GM12875 (cell line): ENCODE measurements at regions not wholly inside any gene's neighbourhood (a gene's known extent, or its start where the extent isn't known, plus 50 kb on each side); places are given as distances from the start of the nearest gene placed in this dataset.

ENCODE experiments used
- H3K4me3 ChIP-seq: one replicate; pipeline ENCODE4 v1.5.1; 2011; ENCODE audit warnings: low read depth, low read length, control low read depth
- TF ChIP-seq, protein P1 (sequence below): IDR thresholded peaks from 2 replicates; pipeline ENCODE4 v1.5.1; 2011; ENCODE audit warnings: low read depth, mild to moderate bottlenecking, control low read depth, inconsistent platforms, low read length, moderate library complexity, borderline replicate concordance; ENCODE audit not compliant: insufficient read depth

DNA sequence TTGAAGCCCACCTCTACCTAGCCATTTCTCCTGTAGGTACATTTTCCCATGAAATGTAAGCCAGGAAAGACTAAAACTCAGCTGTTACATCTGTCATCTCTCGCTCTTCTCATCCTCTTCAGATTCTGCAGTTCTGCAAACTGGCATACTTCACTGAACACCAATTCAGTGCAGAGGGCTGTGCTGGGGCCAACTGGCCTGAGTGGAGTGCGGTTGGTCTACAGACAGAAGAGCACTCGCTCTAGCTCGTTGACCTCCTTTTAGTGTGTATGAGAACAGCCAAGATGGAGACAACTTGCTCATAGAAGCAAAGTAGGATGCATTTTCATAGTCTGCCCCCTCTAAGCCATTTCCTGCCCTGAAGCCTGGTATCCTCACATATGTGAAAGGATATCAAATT is 862.6 kb downstream of the BCL11A start:
- no peak overlapping the region for H3K4me3 ChIP-seq
- TF ChIP-seq, protein P1, sequence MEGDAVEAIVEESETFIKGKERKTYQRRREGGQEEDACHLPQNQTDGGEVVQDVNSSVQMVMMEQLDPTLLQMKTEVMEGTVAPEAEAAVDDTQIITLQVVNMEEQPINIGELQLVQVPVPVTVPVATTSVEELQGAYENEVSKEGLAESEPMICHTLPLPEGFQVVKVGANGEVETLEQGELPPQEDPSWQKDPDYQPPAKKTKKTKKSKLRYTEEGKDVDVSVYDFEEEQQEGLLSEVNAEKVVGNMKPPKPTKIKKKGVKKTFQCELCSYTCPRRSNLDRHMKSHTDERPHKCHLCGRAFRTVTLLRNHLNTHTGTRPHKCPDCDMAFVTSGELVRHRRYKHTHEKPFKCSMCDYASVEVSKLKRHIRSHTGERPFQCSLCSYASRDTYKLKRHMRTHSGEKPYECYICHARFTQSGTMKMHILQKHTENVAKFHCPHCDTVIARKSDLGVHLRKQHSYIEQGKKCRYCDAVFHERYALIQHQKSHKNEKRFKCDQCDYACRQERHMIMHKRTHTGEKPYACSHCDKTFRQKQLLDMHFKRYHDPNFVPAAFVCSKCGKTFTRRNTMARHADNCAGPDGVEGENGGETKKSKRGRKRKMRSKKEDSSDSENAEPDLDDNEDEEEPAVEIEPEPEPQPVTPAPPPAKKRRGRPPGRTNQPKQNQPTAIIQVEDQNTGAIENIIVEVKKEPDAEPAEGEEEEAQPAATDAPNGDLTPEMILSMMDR: no peak

DNA sequence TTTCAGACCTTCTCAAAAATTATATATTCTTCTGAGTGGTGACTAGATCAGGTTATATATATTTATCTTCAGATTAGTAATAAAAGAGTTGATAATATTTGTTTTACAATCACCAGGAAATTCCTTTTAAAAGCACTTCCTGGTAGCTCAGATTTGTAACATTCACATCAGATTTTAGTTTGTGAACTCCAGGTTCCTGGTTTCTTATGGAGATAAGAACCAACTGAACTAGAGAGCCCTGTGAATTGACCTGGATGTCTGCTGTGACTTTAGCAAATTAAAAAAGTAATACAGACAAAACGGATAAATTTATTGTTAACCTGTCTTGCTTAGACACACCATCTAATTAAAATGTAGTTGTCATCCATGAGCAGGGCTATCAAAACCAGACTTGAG is 868.7 kb downstream of the BCL11A start:
- H3K4me3 ChIP-seq: no peak overlapping the region
- TF ChIP-seq, protein P1: no peak

DNA sequence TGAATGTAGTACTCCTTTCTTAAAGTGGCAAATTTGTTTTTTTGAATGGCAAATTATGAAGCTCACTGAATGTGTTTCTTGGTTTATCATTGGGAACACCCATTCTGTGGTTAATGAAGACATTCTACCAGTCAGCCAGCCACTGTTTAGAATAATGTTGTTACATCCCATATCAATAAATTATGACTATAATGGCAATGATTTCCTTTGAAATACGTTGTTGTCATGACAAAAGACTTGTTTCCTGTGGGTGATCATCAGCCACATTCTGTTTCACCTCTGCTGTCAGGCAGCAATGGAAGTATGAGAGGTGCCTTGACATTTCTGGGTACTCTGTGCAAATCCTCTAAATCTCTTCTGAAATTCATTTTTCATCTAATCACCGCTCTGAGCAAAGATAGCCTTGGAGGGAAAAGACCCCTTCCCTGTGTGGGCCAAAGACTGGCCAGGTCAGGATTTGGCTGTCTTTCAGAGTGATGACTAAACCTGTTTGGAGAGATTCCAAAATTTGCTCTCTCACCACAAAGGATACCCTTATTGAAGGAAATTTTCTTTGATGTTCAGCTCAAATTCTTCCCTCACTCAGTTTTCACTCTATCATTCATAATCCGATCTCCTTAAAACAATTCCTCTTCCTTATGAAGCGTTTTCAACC is 869.2 kb downstream of the BCL11A start:
- no peak overlapping the region for H3K4me3 ChIP-seq
- TF ChIP-seq, protein P1: no peak

DNA sequence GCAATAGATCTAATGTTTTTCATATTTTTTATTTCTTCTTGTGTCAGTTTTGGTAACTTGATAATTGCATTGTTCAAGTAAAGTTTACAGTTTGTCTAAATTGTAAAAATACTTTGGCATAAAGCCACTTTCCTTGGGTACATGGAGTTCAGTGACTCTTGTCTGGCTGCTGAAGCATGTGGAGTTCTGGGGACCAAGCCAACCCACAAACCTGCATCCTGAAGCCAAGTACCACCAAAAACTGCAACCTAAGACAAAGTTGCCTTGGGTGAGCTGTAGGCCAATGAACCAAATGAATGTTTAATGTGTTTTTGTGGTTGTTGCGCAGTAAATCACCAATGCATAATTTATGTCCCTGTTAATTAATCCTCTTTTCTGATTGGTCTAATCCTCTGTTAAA is 872.6 kb downstream of the BCL11A start:
- no peak overlapping the region for H3K4me3 ChIP-seq
- TF ChIP-seq, protein P1: no peak

DNA sequence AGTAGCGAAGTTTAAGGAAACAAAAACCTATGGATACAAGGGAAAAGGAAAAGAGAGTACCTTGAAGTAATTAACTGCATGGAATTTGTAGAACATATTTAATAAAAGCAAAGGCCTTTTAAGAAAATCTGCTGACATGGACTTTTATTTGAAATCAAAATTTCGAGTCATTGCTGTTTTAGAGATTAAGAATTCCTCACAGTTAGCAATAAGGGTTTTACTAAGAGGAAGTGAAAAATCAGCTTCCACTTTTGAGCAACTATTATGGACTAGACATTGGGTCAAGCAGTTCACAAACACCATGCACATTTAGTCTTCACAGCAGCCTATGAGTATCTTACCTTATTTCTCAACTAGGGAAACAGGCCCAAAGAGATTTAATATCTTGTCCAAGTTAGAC is 876.3 kb downstream of the BCL11A start:
- H3K4me3 ChIP-seq: no peak overlapping the region

DNA sequence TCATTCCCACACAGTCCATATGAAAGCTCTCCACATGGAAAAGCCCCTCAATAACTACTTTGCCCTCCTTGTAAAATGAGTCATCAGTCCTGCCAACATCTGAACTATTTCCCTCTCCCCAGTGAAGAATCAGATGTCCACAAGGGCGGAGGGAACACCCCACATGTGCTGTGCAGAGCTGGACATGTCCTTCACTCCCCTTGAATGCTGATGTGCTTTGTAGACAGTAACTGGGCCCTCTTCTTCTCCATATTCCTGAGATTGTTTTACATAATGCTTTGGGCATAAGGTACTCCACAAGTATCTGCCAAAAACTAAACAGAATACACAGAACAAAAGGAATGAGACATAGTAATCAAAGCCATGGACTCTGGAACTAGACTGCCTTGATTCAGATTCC is 879.4 kb downstream of the BCL11A start:
- TF ChIP-seq, protein P1: no peak
- no peak overlapping the region for H3K4me3 ChIP-seq

More for the DNA sequence above, 876.3 kb downstream of the BCL11A start:
- TF ChIP-seq, protein P1: no peak

DNA sequence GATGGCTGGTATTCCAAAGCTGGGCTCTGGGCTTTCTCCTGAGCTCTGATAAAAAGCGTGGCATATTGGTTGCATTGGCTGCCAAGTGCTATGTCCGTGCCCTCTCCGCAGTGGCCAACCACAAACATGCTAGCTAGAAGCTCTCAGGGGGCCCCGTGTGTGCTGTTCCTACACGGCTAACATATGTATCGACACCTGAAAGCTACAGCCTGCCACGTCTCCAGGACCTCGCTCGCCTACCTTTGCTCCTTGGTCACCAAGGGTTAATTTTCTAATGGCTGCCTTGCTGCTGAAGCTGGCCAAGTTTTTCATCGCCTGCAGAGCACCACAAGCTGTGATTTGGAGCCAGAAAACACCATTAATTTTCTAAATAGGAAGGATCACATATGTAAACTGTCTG is 888.4 kb downstream of the BCL11A start:
- no peak overlapping the region for H3K4me3 ChIP-seq
- TF ChIP-seq, protein P1: no peak
